ENCODE measurements at regions not wholly inside any gene's neighbourhood (a gene's known extent, or its start where the extent isn't known, plus 50 kb on each side); places are given as distances from the start of the nearest gene placed in this dataset.

DNA sequence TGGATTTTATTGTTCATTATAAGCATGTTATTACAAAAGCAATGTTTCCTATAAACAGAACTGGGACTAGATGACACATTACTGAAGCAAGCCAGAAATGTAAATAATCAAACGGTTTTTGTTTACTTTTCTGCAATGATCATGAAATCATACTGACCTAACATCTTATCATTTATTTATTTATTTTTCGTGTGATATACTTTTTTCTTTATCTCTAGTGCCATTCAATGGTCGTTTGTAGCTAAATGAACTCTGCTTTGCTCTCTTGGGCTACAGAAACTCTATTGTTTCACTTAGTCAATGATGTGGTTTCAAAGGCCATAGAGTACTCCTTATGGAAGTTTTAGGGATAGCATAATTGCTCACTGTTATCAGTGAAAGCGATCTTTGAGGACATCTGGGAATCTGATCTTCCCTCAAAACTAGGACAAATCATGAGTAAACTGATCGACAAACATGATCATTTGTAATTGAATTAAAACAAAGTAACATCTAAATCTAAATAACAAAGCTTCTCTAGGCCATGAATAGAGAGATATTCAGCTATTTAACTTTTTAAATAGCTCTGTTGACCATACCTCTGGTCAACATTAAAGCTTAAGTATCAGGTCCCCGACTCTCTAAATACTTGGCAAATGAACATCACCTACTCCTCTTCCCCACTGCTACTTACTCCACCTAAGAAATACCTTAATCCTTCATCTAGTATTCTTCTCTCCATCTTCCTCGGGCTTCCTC is 933.4 kb downstream of the TFAP2A start:
- H2BK120ac ChIP-seq (ENCODE audit: insufficient read depth, low read length, poor library complexity) = no peak overlapping the region

DNA sequence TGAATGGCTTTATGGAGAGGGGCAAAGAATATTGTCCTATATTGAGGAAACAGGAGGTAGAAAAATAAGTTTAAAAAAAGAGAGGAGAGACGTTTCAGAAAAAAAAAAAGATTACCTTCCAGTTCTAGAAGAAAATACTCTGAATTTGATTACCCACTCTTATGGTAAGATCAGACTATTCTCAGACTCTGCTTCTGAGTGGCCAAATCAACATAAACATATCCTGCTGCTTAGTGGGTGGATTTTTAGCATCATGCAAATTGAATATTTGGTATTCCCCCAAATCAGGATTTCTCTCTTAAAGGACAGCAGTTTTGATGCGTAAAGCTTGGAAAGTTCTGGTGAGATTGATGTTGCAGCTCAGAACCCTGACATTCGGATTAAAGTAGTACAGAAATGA is 946.6 kb downstream of the TFAP2A start:
- Histone ChIP-seq H4K12ac (ENCODE audit: low read depth, low read length) (no peak overlapping the region), H2AK5ac (ENCODE audit: low read length) (no peak overlapping the region), H4K91ac (ENCODE audit: low read depth, low read length) (no peak overlapping the region), H2AFZ (ENCODE audit: insufficient read depth, low read length, poor library complexity) (no peak overlapping the region), H2BK5ac (ENCODE audit: low read depth, low read length, poor library complexity) (no peak overlapping the region), H3K79me1 (ENCODE audit: low read length) (no peaks in the 10 kb centered on the region), H4K8ac (ENCODE audit: low read depth, low read length) (no peak overlapping the region), H3K14ac (ENCODE audit: low read length) (no peak overlapping the region), H3K18ac (ENCODE audit: low read length) (no peak overlapping the region), H3K79me2 (ENCODE audit: control insufficient read depth, insufficient read depth, low read length, poor library complexity) (no peaks in the 10 kb centered on the region), H3K9ac (ENCODE audit: low read length) (no peak overlapping the region), H3K27me3 (ENCODE audit: insufficient read depth, low read length) (no peaks in the 10 kb centered on the region), H3K4me1 (ENCODE audit: control insufficient read depth in 1 of 2, insufficient read depth in 2 of 2, low read length in 2 of 2) (no peaks in the 10 kb centered on the region), H2BK120ac (ENCODE audit: insufficient read depth, low read length, poor library complexity) (no peak overlapping the region), H3K4ac (ENCODE audit: low read depth, low read length) (no peak overlapping the region), H3K4me3 (ENCODE audit: low read depth, low read length) (no peak overlapping the region), H3K4me2 (ENCODE audit: low read length) (no peak overlapping the region), H3K23ac (ENCODE audit: low read length) (no peak overlapping the region), H3K27ac (ENCODE audit: low read depth, low read length) (no peak overlapping the region), H3K36me3 (ENCODE audit: control insufficient read depth in 1 of 2, insufficient read depth in 2 of 2, low read length in 2 of 2) (no peaks in the 10 kb centered on the region), H2BK12ac (ENCODE audit: low read length) (no peak overlapping the region), H3K9me3 (ENCODE audit: insufficient read depth, low read depth, low read length) (no peaks in the 10 kb centered on the region)
- no CpG with 5 or more reads among the region's 3 CpGs for WGBS (ENCODE audit: extremely low coverage, insufficient coverage, insufficient read length)
- DNase-seq = no peak

More for the DNA sequence above, 933.4 kb downstream of the TFAP2A start:
- WGBS (ENCODE audit: extremely low coverage, insufficient coverage, insufficient read length) = no CpG with 5 or more reads among the region's 7 CpGs
- Histone ChIP-seq H3K4me1 (ENCODE audit: control insufficient read depth in 1 of 2, insufficient read depth in 2 of 2, low read length in 2 of 2) (peaks cover 0 to 2% of the 10 kb centered on the region in 2 experiments), H4K91ac (ENCODE audit: low read depth, low read length) (no peak overlapping the region), H2AK5ac (ENCODE audit: low read length) (no peak overlapping the region), H2BK12ac (ENCODE audit: low read length) (no peak overlapping the region), H3K4ac (ENCODE audit: low read depth, low read length) (no peak overlapping the region), H3K4me2 (ENCODE audit: low read length) (no peak overlapping the region), H3K9me3 (ENCODE audit: insufficient read depth, low read depth, low read length) (no peaks in the 10 kb centered on the region), H2BK5ac (ENCODE audit: low read depth, low read length, poor library complexity) (no peak overlapping the region), H3K79me1 (ENCODE audit: low read length) (no peaks in the 10 kb centered on the region), H4K12ac (ENCODE audit: low read depth, low read length) (no peak overlapping the region), H2AFZ (ENCODE audit: insufficient read depth, low read length, poor library complexity) (no peak overlapping the region), H3K4me3 (ENCODE audit: low read depth, low read length) (no peak overlapping the region), H3K23ac (ENCODE audit: low read length) (no peak overlapping the region), H4K8ac (ENCODE audit: low read depth, low read length) (no peak overlapping the region), H3K36me3 (ENCODE audit: control insufficient read depth in 1 of 2, insufficient read depth in 2 of 2, low read length in 2 of 2) (no peaks in the 10 kb centered on the region), H3K27ac (ENCODE audit: low read depth, low read length) (no peak overlapping the region), H3K9ac (ENCODE audit: low read length) (no peak overlapping the region), H3K18ac (ENCODE audit: low read length) (no peak overlapping the region), H3K14ac (ENCODE audit: low read length) (no peak overlapping the region), H3K27me3 (ENCODE audit: insufficient read depth, low read length) (no peaks in the 10 kb centered on the region), H3K79me2 (ENCODE audit: control insufficient read depth, insufficient read depth, low read length, poor library complexity) (no peaks in the 10 kb centered on the region)
- DNase-seq = no peak

DNA sequence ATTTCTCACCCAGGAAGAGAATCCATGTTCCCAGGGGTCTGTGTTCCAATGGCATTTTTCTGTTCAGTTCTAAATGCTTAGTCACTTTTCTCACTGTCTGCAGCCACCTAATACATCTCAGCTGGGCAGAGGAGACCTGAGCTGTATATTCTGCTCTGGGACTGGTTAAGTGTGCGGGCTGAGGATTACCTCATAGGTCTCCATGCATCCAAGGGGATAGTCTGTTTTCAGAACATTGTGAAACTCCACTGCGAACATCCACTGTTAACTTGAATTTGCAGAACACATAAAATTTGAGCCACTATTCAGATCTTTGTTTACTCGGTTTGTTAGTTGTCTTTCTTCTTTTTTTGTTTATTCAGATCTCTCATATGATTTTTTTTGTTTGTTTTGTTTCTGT is 947.1 kb downstream of the TFAP2A start:
- WGBS (ENCODE audit: extremely low coverage, insufficient coverage, insufficient read length) = no CpG with 5 or more reads among the region's 3 CpGs
- Histone ChIP-seq H3K23ac (ENCODE audit: low read length) (no peak overlapping the region), H4K8ac (ENCODE audit: low read depth, low read length) (no peak overlapping the region)

DNA sequence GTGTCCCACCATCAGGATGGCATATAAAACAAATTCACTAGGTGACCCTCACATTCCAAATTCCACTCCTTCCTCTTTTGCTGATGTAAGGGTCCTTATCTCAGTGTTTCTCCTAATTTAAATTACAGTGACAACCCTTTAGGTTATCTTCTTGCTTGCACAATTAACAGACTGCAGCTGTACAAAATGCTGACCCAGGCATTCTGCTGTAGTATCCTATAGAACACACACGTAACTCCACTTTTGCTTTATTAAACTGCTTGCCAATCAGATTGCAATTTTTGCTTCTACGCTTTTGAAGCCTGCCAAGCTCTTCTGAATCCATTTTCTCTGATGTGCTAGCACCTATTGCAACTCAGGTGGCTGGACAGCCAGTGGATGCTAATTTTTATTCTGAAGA is 950.3 kb downstream of the TFAP2A start:
- no peaks in the 10 kb centered on the region for H3K9me3 ChIP-seq (ENCODE audit: insufficient read depth, low read depth, low read length)
- H3K23ac ChIP-seq (ENCODE audit: low read length) = no peak overlapping the region
- H3K27me3 ChIP-seq (ENCODE audit: insufficient read depth, low read length) = no peaks in the 10 kb centered on the region
- H2BK5ac ChIP-seq (ENCODE audit: low read depth, low read length, poor library complexity) = no peak overlapping the region
- H3K14ac ChIP-seq (ENCODE audit: low read length) = no peak overlapping the region
- WGBS (ENCODE audit: extremely low coverage, insufficient coverage, insufficient read length) = no CpG with 5 or more reads among the region's 2 CpGs
- H3K4me1 ChIP-seq (ENCODE audit: control insufficient read depth in 1 of 2, insufficient read depth in 2 of 2, low read length in 2 of 2) = no peaks in the 10 kb centered on the region
- no peak for DNase-seq
- no peak overlapping the region for H3K9ac ChIP-seq (ENCODE audit: low read length)
- H3K18ac ChIP-seq (ENCODE audit: low read length) = no peak overlapping the region
- no peak overlapping the region for H2BK12ac ChIP-seq (ENCODE audit: low read length)
- no peak overlapping the region for H4K8ac ChIP-seq (ENCODE audit: low read depth, low read length)
- no peak overlapping the region for H3K4me3 ChIP-seq (ENCODE audit: low read depth, low read length)
- H3K4me2 ChIP-seq (ENCODE audit: low read length) = no peak overlapping the region
- H2BK120ac ChIP-seq (ENCODE audit: insufficient read depth, low read length, poor library complexity) = no peak overlapping the region
- H2AFZ ChIP-seq (ENCODE audit: insufficient read depth, low read length, poor library complexity) = no peak overlapping the region
- no peaks in the 10 kb centered on the region for H3K79me1 ChIP-seq (ENCODE audit: low read length)
- H3K79me2 ChIP-seq (ENCODE audit: control insufficient read depth, insufficient read depth, low read length, poor library complexity) = no peaks in the 10 kb centered on the region
- H4K91ac ChIP-seq (ENCODE audit: low read depth, low read length) = no peak overlapping the region
- H4K12ac ChIP-seq (ENCODE audit: low read depth, low read length) = no peak overlapping the region
- no peak overlapping the region for H2AK5ac ChIP-seq (ENCODE audit: low read length)
- H3K27ac ChIP-seq (ENCODE audit: low read depth, low read length) = no peak overlapping the region
- H3K36me3 ChIP-seq (ENCODE audit: control insufficient read depth in 1 of 2, insufficient read depth in 2 of 2, low read length in 2 of 2) = no peaks in the 10 kb centered on the region
- no peak overlapping the region for H3K4ac ChIP-seq (ENCODE audit: low read depth, low read length)

More for the DNA sequence above, 947.1 kb downstream of the TFAP2A start:
- Histone ChIP-seq H3K9me3 (ENCODE audit: insufficient read depth, low read depth, low read length) (no peaks in the 10 kb centered on the region), H3K4me1 (ENCODE audit: control insufficient read depth in 1 of 2, insufficient read depth in 2 of 2, low read length in 2 of 2) (no peaks in the 10 kb centered on the region), H3K9ac (ENCODE audit: low read length) (no peak overlapping the region), H3K36me3 (ENCODE audit: control insufficient read depth in 1 of 2, insufficient read depth in 2 of 2, low read length in 2 of 2) (no peaks in the 10 kb centered on the region), H3K4ac (ENCODE audit: low read depth, low read length) (no peak overlapping the region), H4K91ac (ENCODE audit: low read depth, low read length) (no peak overlapping the region), H3K14ac (ENCODE audit: low read length) (no peak overlapping the region), H3K18ac (ENCODE audit: low read length) (no peak overlapping the region), H4K12ac (ENCODE audit: low read depth, low read length) (no peak overlapping the region), H2AK5ac (ENCODE audit: low read length) (no peak overlapping the region), H3K79me2 (ENCODE audit: control insufficient read depth, insufficient read depth, low read length, poor library complexity) (no peaks in the 10 kb centered on the region), H2BK5ac (ENCODE audit: low read depth, low read length, poor library complexity) (no peak overlapping the region), H2BK120ac (ENCODE audit: insufficient read depth, low read length, poor library complexity) (no peak overlapping the region), H3K27ac (ENCODE audit: low read depth, low read length) (no peak overlapping the region), H3K79me1 (ENCODE audit: low read length) (no peaks in the 10 kb centered on the region), H3K4me2 (ENCODE audit: low read length) (no peak overlapping the region), H3K27me3 (ENCODE audit: insufficient read depth, low read length) (no peaks in the 10 kb centered on the region), H2AFZ (ENCODE audit: insufficient read depth, low read length, poor library complexity) (no peak overlapping the region), H2BK12ac (ENCODE audit: low read length) (no peak overlapping the region), H3K4me3 (ENCODE audit: low read depth, low read length) (no peak overlapping the region)
- no peak for DNase-seq
